ENCODE measurements at regions not wholly inside any gene's neighbourhood (a gene's known extent, or its start where the extent isn't known, plus 50 kb on each side); places are given as distances from the start of the nearest gene placed in this dataset.

DNA sequence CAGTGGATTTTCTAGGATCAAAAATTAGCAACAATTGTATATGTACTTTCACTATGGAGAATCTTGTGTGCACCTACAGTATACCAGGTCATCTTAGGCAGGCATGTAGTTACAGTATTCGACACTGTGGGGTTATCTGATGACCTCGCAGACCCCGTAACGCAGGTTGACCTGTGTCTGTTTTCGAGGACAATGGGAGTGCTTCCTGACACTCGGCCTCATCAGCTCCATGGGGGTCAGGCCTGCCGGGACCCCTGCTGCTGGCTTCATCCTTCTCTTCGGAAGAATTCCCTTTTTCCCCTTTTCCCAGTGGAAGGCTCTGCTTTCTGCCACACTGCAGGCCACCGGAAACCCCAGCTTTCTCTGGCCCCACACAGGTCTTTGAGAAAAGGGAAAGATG, 102.8 kb upstream of the TMEM18 start:
- no peak for DNase-seq

DNA sequence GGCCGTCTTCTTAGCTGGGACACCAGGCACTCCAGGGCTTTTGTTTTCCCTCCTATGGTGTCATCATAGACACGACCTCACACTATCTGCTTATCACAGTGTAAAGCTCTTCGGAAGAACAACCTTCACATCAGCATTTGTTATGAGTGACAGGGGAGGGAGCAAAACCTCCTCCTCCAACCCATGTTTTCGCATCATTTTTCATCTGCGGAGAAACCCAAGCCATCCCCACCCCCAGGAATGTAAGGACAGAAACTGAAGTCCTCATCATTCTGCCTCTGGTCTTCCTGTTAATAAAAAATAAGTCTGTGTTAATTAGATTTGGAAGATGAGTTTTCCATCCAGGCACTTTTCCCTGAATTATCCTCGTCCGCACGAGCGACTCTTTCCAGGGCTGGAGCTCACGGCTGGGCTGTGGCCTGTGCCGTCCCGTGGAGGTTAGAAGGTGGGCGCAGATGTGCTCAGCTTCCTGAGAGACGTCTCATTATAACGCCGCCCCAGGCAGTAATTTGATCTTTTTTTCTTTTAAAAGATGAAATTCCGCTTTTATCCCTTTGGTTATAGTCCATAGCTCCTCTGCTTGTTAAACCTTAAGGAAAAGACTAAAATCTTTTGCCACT, 101.6 kb upstream of the TMEM18 start:
- no peak for DNase-seq

DNA sequence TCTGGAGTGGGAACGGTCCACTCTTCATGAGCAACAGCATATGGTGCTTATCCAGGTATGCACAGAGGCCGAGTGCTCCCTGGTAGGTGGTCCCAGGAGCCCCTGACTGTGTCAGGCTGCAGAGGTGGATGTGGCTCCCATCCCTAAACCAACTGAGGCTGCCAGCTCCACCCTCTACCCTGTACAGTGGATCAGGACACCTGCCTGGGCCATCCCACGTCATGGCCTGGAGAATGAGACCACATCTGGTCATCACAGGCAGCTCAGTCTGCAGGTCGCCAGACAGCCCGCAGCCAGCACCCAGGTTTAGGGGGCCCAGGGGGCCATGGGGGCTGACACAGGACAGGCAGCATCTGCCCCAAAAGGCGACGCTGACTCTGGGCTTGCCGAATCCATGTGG, 100.3 kb upstream of the TMEM18 start:
- DNase-seq, result no peak

DNA sequence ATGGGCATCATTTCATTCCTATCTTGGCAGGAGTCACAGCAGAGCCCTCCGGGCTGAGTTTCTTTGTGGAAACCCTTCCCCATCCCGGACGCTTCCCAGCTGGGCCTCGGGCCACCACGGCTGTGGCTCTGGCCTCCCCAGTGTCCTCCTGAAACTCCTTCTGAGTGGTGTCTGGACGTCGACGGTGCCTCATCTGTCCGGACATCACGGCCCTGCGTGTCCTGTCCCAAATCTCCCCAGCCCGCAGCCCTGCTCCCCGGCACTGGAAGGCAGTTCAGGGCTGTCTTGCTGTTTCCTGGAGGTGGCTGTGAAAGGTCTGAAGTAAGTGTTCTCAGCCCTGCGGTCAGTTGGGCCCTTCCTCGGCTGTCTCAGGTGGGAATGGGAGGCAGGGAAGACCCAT, 99.8 kb upstream of the TMEM18 start:
- DNase-seq, result no peak

DNA sequence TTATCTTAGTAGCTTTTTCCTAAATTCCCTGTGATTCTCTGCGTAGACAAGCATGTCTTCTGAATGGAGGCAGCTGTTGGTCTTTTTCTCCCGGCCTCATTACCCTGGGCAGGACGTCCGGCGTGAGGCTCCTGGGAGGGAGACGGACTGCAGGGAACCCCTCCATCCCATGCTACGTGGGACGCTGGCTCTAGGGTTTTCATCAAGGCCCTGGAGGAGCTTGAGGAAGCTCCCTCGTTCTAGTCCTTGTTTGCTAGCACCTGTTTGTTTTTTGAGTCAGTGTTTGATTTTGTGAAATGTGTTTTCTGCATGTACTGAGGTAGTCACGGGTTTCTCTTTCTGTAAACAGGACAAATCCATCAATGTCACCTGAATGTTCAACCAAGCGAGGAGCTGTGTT, 99.3 kb upstream of the TMEM18 start:
- no peak for DNase-seq

DNA sequence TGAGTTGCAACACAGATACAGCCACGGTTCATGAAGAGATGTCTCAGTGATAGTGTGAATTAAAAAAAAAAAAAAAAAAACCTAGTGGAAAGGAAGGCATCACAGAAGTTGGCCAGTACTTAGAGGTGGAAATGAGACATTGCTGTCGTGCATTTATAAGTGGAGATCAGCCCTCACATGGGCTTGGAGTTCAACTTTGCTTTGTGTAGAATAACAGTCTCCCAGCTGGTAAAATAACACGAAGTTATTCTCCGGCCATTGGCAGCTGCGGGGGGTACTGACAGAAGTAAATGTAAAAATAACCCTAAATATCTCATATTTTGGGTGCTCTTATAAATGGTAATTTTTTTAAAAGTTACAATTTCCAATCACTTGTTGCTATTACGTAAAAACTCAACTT, 98.8 kb upstream of the TMEM18 start:
- no peak for DNase-seq

DNA sequence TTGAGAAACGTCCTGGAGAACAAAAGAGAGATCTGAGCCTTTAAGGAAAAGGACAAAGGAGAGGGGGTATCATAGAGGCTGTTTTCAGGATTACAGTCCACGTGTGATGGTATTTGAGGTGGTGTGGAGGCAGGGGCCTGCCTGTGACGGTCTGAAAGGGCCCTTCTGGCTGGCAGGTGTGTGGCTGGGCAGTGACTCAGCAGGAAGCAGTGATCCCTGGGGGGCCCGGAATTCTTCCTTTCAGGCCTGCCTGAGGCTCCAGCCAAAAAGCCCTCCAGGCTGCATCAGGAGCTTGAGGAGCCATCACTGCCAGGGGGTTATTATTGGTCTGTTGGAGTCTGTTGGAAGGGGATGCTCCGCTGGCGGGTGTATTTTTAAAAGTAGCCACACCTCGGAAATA, 97.2 kb upstream of the TMEM18 start:
- no peak for DNase-seq

DNA sequence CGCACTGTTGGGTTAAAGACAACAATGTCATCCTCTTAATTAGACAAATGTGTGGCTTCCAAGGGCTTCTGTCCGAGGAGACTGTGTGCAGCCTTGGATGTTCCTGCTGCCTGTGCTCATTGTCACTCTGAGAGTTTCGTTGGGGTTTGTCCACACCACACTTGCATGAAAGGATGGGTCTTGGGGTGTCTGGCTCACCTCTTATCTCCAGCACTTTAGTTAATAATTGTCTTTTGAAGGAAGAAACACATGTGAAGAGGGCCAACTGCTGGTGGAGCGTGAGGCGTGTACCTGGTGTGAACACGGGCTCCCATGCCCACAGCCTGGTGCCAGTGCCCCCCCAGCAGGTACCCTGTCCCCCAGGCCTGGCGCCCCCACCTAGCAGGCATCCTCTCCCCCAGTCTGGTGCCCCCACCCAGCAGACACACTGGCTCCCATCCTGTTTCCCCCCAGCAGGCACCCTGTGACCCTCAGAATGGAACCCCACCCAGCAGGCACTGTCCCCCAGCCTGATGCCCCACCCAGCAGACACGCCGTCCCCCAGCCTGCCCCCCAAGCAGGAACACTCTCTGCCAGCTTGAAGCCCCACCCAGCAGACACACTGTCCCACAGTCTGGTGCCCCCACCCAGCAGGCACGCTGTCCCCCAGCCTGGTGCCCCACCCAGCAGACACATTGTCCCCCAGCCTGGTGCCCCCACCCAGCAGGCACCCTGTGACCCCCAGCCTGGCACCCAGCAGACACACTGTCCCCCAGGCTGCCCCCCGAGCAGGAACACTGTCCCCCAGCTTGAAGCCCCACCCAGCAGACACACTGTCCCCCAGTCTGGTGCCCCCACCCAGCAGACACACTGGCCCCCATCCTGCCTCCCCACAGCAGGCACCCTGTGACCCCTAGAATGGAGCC, 96.3 kb upstream of the TMEM18 start:
- no peak for DNase-seq

DNA sequence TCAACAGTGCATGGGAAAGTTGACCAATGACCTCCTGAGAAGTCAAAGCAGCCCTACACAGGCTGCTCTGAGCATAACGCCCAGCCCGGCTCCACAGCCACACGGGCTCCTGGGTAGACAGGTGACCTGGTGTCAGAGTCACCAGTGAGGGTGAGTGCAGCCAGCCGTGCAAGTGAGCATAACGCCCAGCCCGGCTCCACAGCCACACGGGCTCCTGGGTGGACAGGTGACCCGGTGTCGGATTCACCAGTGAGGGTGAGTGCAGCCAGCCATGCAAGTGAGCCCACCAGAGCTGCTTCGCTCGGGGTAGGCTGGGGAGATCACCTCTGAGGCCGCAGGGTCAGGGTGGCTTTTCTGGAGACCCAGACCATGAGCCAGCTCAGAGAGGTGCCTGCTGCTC, 94.3 kb upstream of the TMEM18 start:
- DNase-seq, result no peak

DNA sequence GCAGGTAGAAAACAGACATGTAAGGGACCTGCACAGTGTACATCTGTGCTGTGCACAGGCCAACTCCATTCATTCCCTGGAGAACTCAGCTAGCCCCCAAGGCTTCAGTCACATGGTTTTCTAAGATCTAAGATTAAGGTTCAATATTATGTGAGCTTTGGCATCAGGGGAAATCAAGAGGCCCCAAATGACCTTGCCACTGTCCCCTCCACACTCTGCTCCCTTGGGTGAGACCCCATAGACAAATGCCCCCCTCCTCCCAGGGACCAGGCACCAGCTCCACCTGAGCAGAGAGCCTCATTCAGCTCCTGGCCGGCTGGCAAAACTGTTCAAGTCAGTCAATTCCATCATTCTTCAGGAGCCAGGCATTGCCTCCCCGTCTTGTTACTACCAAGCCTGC, 93.6 kb upstream of the TMEM18 start:
- DNase-seq, result no peak

DNA sequence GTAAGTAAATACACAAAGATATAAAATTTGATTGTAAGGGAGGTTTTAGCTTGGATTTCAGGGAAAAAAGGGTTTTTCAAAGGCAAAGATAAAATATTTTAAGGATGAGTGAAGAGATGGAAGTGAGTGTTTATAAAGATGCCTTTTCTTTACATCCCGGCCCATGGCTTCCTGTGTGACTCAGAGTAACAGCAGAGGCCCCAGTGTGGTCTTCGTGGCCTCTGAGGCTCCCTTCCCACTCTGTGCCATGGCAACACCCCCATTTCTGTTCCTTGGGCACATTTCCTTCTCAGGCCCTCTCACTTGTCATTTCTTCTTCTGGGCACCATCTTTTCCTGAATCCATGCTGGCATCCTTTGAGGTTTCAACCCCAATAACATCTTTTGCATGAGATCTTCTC, 92.6 kb upstream of the TMEM18 start:
- no peak for DNase-seq

DNA sequence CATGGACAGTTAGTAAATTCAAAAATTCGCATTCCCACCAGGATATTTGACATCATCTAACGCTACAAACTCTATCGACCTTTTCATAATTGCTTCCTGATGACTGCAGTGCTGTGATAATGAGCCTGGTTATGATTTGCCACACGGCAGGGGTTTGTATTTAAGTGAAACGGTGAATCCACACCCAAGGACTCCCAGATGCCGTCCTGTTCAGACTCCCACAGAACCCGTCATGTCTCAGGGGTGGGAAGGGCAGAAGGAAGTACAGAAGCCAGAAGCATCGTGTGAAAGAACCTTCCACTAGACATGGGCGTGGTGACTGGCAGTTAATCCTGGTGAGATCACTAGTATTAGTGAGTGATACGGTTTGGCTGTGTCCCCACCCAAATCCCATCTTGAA, 91.2 kb upstream of the TMEM18 start:
- DNase-seq, result no peak

DNA sequence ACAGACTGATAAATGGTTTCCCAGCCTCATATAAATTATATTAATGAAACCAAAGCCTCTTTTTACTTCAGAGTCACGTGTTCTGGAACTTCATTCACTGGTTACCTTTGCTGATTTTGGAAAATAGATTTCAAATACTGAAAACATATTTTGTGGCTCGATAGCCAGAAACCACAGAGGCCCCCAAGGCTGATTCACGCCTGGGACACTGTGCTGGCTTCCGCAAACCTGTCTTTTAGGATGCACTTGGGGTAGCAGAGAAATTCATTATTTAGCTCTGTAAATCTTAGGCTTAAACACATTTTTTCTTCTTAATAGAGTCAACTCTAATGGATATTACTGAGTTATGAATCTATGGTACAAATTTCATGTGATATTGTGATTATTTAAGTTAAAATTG, 90.7 kb upstream of the TMEM18 start:
- no peak for DNase-seq

DNA sequence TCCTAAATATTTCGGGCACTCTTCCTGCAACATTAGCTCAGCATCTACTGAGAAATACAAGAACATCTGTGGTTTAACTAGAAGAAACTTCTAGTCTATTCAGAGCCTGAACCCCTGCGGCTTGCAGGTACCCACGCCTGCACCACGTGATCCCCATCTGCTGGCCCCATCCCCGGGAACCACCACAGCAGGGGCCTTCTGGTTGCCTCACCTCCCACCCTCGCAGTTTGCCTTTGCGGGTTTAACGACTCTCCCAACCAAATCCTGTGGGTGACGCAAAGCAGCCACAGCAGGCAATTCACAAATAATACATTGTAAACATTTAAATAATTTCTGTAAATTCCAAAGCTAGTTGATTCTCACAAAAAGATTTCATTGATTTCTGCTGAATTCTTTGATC, 90.2 kb upstream of the TMEM18 start:
- peak; percentile 59 for DNase-seq

DNA sequence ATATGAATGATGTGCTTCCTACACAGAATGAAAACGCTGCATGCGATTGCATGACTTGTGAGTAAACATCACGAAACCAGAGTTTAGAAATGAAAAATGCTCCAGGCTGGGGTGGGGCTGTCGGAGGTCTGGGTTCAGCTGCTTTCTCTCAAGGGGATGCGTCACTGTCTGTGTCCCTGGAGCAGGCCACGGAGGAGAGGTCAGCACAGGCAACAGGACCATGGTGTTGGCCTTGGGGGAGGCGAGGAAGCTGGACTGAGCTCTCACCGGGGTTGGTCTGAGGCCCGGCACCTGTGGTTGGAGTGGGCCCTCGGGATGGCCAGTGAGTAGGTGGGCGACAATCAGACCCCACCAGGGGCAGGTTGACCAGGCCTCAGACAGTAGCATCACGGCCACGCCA, 89.0 kb upstream of the TMEM18 start:
- DNase-seq, result no peak

DNA sequence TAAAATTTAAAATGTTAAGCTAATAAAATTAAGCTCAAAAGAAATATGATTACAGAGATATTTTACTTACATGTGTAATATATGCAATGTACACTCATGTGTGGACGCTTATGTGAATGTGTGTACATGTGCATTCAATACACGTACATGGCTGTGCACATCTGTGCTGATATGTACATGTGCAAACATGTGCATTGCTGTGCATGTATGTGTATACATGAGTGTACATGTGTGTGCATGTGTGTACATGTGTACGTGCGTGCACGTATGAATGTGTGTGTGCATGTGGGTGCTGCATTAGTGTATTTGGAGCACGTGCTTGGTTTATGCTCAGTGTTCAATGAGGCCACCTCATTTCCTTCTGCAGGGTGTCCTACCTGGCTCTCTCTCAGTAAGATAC, 88.2 kb upstream of the TMEM18 start:
- DNase-seq, result no peak

DNA sequence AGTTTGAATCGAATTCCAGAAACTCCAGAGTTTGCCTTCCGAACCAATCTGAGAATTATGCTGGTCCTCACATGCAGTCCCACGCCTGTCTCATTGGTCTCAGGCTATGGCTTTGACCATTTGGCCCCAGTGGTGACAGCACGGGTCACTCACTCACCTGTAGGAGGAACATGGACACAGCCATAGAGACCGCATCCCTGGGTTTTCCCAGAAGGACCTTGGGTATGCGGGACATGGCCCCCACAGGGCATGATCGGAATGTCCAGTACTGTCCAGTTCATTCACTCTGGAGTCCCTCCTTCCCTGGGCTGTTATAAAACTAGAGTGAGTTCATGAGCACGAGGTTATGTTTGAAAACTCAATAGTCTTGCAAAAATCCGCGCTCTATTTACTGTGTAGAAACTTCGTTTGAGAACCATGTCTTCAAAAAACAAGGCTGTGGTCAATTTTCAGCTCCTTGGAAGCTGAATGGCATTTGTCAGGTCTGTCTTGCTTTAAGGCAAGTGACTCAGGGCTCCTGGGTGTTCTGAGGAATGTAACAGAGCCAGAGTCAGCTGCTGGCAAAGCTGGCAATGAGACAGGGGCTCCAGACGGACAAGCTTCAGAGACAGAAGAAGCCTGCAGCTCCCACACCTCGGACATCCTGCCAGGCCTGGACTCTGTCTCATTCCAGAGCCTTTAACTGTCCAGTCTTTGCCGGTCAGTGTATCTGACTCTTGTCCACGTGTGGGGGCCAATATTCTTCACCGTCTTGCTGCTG, 86.7 kb upstream of the TMEM18 start:
- DNase-seq, result no peak

DNA sequence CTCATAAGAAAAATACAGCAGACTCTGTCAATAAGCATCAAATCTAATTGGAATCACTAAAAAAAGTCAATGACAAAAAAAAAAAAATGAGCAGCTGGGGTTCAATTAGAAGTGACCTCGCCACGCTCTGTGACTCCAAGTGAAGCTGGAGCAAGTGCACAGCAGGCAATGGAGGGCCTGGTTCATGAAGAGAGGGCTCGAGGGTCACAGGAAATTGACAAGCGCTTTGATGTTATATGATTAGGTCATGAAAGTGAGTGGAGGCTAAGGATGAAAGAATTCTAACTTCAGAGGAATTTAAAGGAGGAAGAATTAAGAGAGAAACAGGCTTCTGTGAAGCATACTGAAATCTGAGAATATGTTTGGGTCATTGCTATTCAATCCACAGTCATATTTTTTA, 85.4 kb upstream of the TMEM18 start:
- no peak for DNase-seq

DNA sequence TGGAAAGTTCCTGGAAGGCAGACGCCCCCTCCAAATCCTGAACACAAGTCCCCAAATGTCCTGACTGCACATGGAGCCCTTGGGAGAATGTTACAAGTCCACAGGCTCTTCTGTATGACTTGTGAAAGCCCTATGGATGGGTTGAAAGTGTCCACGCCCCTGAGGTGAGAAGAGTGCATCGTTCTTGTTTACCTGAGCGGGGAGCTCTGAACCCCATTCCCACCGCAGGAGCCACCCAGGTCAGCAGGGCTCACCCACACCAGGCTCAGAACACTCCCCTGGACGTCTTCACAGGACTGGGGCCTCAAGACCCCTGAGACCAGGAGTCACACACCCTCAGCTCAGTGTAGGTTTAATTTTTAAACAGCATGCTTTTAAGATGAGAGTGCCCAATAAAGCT, 84.2 kb upstream of the TMEM18 start:
- no peak for DNase-seq

DNA sequence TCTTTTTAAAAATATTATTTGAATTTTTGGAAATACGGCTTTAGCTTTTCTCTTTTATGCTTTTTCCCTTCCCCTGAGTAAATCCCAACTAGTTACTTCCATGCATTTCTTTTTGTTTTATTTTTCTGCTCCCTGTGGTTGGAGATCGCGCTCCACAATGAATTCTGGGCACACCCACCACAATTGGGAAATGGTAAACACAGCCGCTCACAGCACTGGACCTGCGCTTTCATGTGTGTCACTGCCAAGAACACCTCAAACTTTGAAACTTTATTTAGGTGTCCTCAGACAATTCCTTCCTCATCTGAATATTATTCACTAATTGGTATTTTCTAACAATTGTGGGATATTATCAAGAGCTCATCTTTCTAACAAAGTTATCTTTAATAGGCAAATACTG, 82.8 kb upstream of the TMEM18 start:
- DNase-seq, result no peak

DNA sequence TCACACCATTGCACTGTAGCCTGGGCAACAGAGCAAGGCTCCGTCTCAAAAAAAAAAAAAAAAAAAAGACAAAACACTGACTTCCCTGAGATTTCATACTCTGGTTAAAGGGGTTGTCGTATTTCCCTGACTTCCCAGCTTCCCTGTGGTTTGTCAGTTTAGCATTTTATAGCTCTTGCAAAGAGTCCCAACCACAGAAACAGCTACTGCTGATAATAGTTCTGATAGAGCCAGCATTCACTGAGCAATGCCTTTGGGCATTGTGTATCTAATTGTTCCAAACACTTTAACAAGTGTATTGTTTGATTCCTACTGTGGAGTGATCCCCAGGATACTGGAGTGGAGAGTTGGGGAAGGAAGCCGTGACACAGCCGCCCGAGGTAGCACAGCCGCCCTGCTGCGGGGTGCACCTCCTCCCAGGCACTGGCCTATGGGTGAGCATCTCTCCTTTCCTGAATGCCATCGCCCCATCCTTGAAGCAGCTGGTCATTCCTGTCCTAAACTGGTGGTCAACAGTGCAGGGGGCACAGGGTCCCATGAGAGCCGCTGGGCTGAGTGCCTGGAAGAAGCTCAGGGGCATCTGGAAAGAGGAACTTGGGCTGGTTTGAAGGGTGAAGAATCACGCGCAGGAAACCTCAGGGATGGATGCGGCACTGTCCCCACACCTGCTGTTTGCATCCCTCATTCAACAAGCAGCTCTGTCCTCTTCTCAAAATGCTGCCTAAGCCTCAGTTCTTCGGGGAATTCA, 81.0 kb upstream of the TMEM18 start:
- no peak for DNase-seq

DNA sequence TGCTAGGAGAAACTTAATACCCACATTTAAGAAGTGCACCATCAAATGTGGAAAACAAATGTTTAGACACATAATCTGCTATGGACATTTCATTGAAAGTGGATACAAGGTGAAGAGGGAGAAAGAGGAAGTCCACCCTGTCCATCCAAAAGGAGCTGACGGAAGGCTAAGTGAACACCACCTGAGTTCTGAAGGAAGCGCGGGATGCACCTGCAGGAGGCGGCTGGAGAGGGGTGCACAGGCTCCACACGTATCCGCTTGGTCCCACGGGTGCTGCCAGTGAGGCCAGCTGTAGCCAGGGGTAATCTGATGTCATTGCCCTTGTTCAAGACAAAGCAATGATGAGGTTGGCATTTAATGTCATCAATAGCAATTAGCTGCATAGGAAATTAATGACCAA, 75.9 kb upstream of the TMEM18 start:
- no peak for DNase-seq

DNA sequence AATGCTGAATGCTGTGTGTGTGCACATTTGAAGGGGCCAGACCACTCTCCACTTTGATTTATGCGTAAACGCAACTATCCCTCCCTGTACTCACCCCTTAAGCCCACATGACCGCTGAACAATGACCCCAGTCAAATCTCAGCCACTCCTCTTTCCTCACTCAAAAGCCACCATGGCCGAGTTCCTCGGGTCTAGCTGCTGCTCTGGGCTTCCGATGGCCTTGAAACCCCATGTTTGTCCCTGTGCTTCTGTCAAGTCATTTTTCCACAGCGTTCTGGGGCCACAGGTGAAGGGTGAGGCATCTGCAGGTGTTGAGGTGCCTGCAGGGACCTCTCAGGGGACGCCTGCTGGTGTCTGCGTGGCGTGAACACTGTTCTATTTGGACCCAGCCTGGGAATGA, 74.3 kb upstream of the TMEM18 start:
- no peak for DNase-seq
